ENCODE measurements at regions not wholly inside any gene's neighbourhood (a gene's known extent, or its start where the extent isn't known, plus 50 kb on each side); places are given as distances from the start of the nearest gene placed in this dataset.
A peak's percentile ranks its signal among the peaks of the same experiment; 100 is the strongest.

DNA sequence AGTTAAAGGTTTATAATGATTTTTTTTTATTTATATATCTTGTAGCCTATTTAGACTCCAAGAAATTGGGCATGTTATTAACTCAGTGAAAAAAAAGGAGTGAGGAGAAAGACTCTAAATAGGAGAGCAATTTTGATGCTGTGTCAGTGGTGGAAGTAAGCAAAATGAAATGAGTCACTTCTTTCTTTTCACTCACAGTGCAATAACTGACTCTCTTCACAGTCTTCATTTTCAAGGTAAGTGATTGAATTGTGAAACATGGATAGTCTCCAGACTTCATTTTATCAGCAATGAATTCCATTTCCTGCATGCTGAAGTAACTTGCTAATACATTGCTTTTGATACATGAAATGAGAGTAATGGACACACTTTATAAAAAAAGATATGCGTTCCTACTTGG, 2271.5 kb downstream of the PCDH7 start:
- no peaks in the 10 kb centered on the region for H3K9me3 ChIP-seq (ENCODE audit: low read depth)

DNA sequence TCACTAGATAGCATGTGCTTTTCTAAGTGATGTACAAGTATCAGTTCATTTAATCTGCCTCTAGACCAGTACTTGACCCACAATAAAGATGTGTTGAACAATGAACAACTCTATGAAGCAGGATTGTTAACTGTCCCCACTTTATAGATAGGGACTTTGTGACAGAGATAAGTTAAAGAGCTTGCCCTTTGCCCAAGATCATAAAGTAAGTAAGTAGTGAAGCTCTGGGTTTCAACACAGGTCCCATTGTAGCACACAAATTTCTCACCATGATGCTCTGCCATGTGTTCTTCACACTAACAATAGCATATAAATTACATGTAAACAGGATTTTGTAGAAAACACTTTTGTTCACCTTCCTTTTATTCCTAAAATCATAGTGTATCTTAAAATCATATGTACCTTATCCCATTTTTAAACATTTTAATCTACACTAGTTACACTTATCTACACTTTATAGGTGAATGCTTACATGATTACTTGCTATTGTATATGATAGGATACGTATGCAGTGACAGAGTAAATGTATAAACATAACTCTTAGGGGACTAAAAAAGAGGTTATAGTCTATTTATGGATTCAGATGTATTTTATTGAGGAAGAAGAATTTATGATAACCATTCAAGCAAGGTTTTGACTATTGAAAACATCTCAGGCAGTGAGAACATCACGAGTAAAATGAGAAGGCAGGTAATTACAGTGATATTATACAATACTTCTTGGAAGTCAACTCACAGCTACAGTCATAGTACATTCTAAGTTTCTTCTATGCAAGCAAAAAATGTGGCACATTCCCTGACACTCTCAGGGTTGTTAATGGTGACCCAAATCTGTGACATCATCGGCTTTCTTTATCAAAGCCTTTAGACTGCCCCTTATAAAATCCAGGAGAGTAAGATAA, 2275.1 kb downstream of the PCDH7 start:
- Histone ChIP-seq H3K27me3 (no peaks in the 10 kb centered on the region), H3K4me3 (no peak overlapping the region), H3K79me2 (no peaks in the 10 kb centered on the region), H2AFZ (no peak overlapping the region), H3K36me3 (replicated peaks; ENCODE audit: insufficient read depth, low read depth) (no peaks in the 10 kb centered on the region), H3K9me3 (ENCODE audit: low read depth) (no peaks in the 10 kb centered on the region), H3K4me2 (no peak overlapping the region), H3K4me1 (ENCODE audit: insufficient read depth) (no peaks in the 10 kb centered on the region), H3K9me2 (replicated peaks; ENCODE audit: insufficient read depth) (no peaks in the 10 kb centered on the region), H3K27ac (peak overlapping the region; percentile 52), H4K20me1 (ENCODE audit: insufficient read depth, poor library complexity, severe bottlenecking) (no peaks in the 10 kb centered on the region)
- peak; percentile 32 for DNase-seq (ENCODE audit: low spot score)
- no peak for TF ChIP-seq EZH2 (IDR thresholded peaks at IDR 0.05; ENCODE audit: borderline replicate concordance)
- TF ChIP-seq, protein P1, sequence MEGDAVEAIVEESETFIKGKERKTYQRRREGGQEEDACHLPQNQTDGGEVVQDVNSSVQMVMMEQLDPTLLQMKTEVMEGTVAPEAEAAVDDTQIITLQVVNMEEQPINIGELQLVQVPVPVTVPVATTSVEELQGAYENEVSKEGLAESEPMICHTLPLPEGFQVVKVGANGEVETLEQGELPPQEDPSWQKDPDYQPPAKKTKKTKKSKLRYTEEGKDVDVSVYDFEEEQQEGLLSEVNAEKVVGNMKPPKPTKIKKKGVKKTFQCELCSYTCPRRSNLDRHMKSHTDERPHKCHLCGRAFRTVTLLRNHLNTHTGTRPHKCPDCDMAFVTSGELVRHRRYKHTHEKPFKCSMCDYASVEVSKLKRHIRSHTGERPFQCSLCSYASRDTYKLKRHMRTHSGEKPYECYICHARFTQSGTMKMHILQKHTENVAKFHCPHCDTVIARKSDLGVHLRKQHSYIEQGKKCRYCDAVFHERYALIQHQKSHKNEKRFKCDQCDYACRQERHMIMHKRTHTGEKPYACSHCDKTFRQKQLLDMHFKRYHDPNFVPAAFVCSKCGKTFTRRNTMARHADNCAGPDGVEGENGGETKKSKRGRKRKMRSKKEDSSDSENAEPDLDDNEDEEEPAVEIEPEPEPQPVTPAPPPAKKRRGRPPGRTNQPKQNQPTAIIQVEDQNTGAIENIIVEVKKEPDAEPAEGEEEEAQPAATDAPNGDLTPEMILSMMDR (IDR thresholded peaks at IDR 0.05; ENCODE audit: poor library complexity), result no peak
- TF ChIP-seq EZH2phosphoT487 (IDR thresholded peaks at IDR 0.05; ENCODE audit: low read depth, severe bottlenecking, unreplicated experiment), result no peak
- 56% methylated on average over 3 of the region's 3 CpGs for WGBS (ENCODE audit: low lambda C conversion rate, missing lambda C conversion rate)

More for the DNA sequence above, 2271.5 kb downstream of the PCDH7 start:
- Histone ChIP-seq H3K4me1 (ENCODE audit: insufficient read depth) (no peaks in the 10 kb centered on the region), H3K4me2 (no peak overlapping the region), H3K27me3 (no peaks in the 10 kb centered on the region), H3K79me2 (no peaks in the 10 kb centered on the region), H3K9me2 (replicated peaks; ENCODE audit: insufficient read depth) (no peaks in the 10 kb centered on the region), H2AFZ (no peak overlapping the region), H3K36me3 (replicated peaks; ENCODE audit: insufficient read depth, low read depth) (no peaks in the 10 kb centered on the region), H3K27ac (no peak overlapping the region), H4K20me1 (ENCODE audit: insufficient read depth, poor library complexity, severe bottlenecking) (no peaks in the 10 kb centered on the region), H3K4me3 (no peak overlapping the region)
- TF ChIP-seq EZH2phosphoT487 (IDR thresholded peaks at IDR 0.05; ENCODE audit: low read depth, severe bottlenecking, unreplicated experiment), result no peak
- TF ChIP-seq, protein P1 (IDR thresholded peaks at IDR 0.05; ENCODE audit: poor library complexity), result no peak
- WGBS (ENCODE audit: low lambda C conversion rate, missing lambda C conversion rate), result 77% methylated on average over 1 of the region's 1 CpG
- DNase-seq (ENCODE audit: low spot score), result no peak

DNA sequence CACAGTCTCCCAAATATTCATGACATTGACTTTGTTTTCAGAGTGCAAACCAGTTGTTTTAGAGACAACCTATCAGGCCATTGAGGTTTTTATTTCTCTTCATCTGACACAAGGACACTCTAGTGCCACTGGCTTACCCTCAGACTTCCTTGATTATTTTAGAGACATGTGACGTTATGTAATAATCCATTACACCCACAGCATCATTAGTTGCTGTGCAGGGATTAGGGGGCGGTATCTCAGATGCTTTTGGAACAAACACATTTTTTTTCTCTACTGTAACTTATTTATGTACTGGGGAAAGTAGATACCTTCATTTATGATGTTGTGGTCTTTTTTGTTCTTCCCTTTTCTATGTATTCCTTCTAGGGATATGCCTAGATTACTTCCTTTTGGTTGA, 2293.1 kb downstream of the PCDH7 start:
- no peaks in the 10 kb centered on the region for H4K20me1 ChIP-seq (ENCODE audit: insufficient read depth, poor library complexity, severe bottlenecking)
- H3K4me3 ChIP-seq, result no peak overlapping the region
- no peaks in the 10 kb centered on the region for H3K9me3 ChIP-seq (ENCODE audit: low read depth)
- no peak for DNase-seq (ENCODE audit: low spot score)
- H3K79me2 ChIP-seq, result no peaks in the 10 kb centered on the region
- TF ChIP-seq EZH2 (IDR thresholded peaks at IDR 0.05; ENCODE audit: borderline replicate concordance), result no peak
- no peak for TF ChIP-seq EZH2phosphoT487 (IDR thresholded peaks at IDR 0.05; ENCODE audit: low read depth, severe bottlenecking, unreplicated experiment)
- TF ChIP-seq, protein P1 (IDR thresholded peaks at IDR 0.05; ENCODE audit: poor library complexity), result no peak
- no peaks in the 10 kb centered on the region for H3K9me2 ChIP-seq (replicated peaks; ENCODE audit: insufficient read depth)
- no peak overlapping the region for H2AFZ ChIP-seq
- H3K27ac ChIP-seq, result no peak overlapping the region
- H3K4me2 ChIP-seq, result no peak overlapping the region
- H3K27me3 ChIP-seq, result no peaks in the 10 kb centered on the region
- no peaks in the 10 kb centered on the region for H3K36me3 ChIP-seq (replicated peaks; ENCODE audit: insufficient read depth, low read depth)
- no peaks in the 10 kb centered on the region for H3K4me1 ChIP-seq (ENCODE audit: insufficient read depth)
- 88% methylated on average over 2 of the region's 2 CpGs for WGBS (ENCODE audit: low lambda C conversion rate, missing lambda C conversion rate)
